ENCODE measurements at regions not wholly inside any gene's neighbourhood (a gene's known extent, or its start where the extent isn't known, plus 50 kb on each side); places are given as distances from the start of the nearest gene placed in this dataset.

GRCh38 chr5:30501065-30501464 lies 692.4 kb upstream of the CDH6 start:
- no peak for TF ChIP-seq CTCF (IDR thresholded peaks at IDR 0.05)
- TF ChIP-seq EZH2 (IDR thresholded peaks at IDR 0.05): no peak
- TF ChIP-seq EZH2phosphoT487 (IDR thresholded peaks at IDR 0.05): no peak
